ENCODE measurements at regions not wholly inside any gene's neighbourhood (a gene's known extent, or its start where the extent isn't known, plus 50 kb on each side); places are given as distances from the start of the nearest gene placed in this dataset.

DNA sequence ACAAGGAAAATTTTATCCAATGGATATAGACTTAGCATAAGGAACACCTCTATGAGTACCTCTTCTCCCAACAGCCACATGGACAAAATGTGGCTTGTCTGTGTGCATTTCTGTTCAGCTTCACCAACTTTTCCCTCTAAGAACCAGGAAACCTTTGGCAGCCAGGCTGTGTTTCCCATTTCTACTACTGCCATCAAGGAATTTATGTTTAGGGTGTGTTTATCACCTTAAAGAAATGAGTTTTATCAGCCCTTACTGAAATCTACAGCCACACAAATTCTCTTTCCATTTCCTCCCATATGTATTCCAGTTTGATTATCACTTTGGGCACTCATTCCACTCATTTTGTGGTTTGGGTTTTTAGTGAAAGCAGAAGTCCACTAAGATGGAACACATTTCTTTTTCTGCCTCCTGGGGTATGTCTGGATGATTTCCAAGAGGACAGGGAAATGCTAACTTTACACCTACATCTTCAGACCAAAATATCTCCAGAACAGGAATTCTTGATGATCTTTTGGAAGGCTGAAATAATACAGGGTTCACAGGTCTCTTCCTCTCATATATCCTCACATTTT, 82.6 kb upstream of the MAOA start (continued):
- TF ChIP-seq, protein P1, sequence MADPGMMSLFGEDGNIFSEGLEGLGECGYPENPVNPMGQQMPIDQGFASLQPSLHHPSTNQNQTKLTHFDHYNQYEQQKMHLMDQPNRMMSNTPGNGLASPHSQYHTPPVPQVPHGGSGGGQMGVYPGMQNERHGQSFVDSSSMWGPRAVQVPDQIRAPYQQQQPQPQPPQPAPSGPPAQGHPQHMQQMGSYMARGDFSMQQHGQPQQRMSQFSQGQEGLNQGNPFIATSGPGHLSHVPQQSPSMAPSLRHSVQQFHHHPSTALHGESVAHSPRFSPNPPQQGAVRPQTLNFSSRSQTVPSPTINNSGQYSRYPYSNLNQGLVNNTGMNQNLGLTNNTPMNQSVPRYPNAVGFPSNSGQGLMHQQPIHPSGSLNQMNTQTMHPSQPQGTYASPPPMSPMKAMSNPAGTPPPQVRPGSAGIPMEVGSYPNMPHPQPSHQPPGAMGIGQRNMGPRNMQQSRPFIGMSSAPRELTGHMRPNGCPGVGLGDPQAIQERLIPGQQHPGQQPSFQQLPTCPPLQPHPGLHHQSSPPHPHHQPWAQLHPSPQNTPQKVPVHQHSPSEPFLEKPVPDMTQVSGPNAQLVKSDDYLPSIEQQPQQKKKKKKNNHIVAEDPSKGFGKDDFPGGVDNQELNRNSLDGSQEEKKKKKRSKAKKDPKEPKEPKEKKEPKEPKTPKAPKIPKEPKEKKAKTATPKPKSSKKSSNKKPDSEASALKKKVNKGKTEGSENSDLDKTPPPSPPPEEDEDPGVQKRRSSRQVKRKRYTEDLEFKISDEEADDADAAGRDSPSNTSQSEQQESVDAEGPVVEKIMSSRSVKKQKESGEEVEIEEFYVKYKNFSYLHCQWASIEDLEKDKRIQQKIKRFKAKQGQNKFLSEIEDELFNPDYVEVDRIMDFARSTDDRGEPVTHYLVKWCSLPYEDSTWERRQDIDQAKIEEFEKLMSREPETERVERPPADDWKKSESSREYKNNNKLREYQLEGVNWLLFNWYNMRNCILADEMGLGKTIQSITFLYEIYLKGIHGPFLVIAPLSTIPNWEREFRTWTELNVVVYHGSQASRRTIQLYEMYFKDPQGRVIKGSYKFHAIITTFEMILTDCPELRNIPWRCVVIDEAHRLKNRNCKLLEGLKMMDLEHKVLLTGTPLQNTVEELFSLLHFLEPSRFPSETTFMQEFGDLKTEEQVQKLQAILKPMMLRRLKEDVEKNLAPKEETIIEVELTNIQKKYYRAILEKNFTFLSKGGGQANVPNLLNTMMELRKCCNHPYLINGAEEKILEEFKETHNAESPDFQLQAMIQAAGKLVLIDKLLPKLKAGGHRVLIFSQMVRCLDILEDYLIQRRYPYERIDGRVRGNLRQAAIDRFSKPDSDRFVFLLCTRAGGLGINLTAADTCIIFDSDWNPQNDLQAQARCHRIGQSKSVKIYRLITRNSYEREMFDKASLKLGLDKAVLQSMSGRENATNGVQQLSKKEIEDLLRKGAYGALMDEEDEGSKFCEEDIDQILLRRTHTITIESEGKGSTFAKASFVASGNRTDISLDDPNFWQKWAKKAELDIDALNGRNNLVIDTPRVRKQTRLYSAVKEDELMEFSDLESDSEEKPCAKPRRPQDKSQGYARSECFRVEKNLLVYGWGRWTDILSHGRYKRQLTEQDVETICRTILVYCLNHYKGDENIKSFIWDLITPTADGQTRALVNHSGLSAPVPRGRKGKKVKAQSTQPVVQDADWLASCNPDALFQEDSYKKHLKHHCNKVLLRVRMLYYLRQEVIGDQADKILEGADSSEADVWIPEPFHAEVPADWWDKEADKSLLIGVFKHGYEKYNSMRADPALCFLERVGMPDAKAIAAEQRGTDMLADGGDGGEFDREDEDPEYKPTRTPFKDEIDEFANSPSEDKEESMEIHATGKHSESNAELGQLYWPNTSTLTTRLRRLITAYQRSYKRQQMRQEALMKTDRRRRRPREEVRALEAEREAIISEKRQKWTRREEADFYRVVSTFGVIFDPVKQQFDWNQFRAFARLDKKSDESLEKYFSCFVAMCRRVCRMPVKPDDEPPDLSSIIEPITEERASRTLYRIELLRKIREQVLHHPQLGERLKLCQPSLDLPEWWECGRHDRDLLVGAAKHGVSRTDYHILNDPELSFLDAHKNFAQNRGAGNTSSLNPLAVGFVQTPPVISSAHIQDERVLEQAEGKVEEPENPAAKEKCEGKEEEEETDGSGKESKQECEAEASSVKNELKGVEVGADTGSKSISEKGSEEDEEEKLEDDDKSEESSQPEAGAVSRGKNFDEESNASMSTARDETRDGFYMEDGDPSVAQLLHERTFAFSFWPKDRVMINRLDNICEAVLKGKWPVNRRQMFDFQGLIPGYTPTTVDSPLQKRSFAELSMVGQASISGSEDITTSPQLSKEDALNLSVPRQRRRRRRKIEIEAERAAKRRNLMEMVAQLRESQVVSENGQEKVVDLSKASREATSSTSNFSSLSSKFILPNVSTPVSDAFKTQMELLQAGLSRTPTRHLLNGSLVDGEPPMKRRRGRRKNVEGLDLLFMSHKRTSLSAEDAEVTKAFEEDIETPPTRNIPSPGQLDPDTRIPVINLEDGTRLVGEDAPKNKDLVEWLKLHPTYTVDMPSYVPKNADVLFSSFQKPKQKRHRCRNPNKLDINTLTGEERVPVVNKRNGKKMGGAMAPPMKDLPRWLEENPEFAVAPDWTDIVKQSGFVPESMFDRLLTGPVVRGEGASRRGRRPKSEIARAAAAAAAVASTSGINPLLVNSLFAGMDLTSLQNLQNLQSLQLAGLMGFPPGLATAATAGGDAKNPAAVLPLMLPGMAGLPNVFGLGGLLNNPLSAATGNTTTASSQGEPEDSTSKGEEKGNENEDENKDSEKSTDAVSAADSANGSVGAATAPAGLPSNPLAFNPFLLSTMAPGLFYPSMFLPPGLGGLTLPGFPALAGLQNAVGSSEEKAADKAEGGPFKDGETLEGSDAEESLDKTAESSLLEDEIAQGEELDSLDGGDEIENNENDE (IDR thresholded peaks at IDR 0.05; ENCODE audit: insufficient replicate concordance, low read length), result no peak
- TF ChIP-seq CBX5 (IDR thresholded peaks at IDR 0.05; ENCODE audit: low read depth, low read length), result no peak
- no peak for TF ChIP-seq YY1 (IDR thresholded peaks at IDR 0.05; ENCODE audit: low read depth, low read length)
- no peak for TF ChIP-seq RNF2 (IDR thresholded peaks at IDR 0.05; ENCODE audit: borderline replicate concordance, low read depth, low read length, missing control alignments, poor library complexity, severe bottlenecking)
- TF ChIP-seq POU5F1 (IDR thresholded peaks at IDR 0.05; ENCODE audit: low read depth, low read length), result no peak
- no peak for TF ChIP-seq MAFK (IDR thresholded peaks at IDR 0.05; ENCODE audit: low read depth, low read length)
- TF ChIP-seq POLR2A (IDR thresholded peaks at IDR 0.05; ENCODE audit: control extremely low read depth in 1 of 2, low read depth in 2 of 2, low read length in 2 of 2), result no peak
- TF ChIP-seq JUND (IDR thresholded peaks at IDR 0.05; ENCODE audit: low read length), result no peak
- no peak for TF ChIP-seq EP300 (IDR thresholded peaks at IDR 0.05; ENCODE audit: borderline replicate concordance in 1 of 2, low read depth in 2 of 2, low read length in 2 of 2)
- TF ChIP-seq POLR2AphosphoS5 (IDR thresholded peaks at IDR 0.05; ENCODE audit: low read depth, low read length), result no peak
